NCI-H1436 treated with DMSO at 0.1 percent for 48 hours (cell line): ENCODE measurements at regions not wholly inside any gene's neighbourhood (a gene's known extent, or its start where the extent isn't known, plus 50 kb on each side); places are given as distances from the start of the nearest gene placed in this dataset.

ENCODE experiments used
- DNase-seq: peaks from one replicate; lab custom pipeline; 2025; lab: John Stamatoyannopoulos, UW

GRCh38 chr16:65543781-65544740 is 422.2 kb upstream of the CDH11 start:
- no peak for DNase-seq

- no peak for DNase-seq
These were observed 419.8 kb upstream of the CDH11 start for GRCh38 chr16:65541646-65542045.

- no peak for DNase-seq
These were observed 419.0 kb upstream of the CDH11 start for GRCh38 chr16:65540901-65541300.

- DNase-seq, result no peak
These were observed 417.1 kb upstream of the CDH11 start for GRCh38 chr16:65538976-65539375.

GRCh38 chr16:65537336-65537735 is 415.5 kb upstream of the CDH11 start:
- DNase-seq, result no peak

- no peak for DNase-seq
These were observed 412.3 kb upstream of the CDH11 start for GRCh38 chr16:65534121-65534528.

- DNase-seq, result no peak
These were observed 411.0 kb upstream of the CDH11 start for GRCh38 chr16:65532846-65533245.

GRCh38 chr16:65532258-65532657 is 410.4 kb upstream of the CDH11 start:
- no peak for DNase-seq

- no peak for DNase-seq
These were observed 409.6 kb upstream of the CDH11 start for GRCh38 chr16:65531475-65531874.

GRCh38 chr16:65525707-65526106 is 403.8 kb upstream of the CDH11 start:
- DNase-seq, result no peak

- DNase-seq, result no peak
These were observed 403.1 kb upstream of the CDH11 start for GRCh38 chr16:65524997-65525396.

GRCh38 chr16:65524231-65524630 is 402.4 kb upstream of the CDH11 start:
- no peak for DNase-seq

- no peak for DNase-seq
These were observed 401.6 kb upstream of the CDH11 start for GRCh38 chr16:65523283-65523944.

GRCh38 chr16:65522412-65522811 is 400.5 kb upstream of the CDH11 start:
- DNase-seq, result no peak

GRCh38 chr16:65521633-65522328 is 399.9 kb upstream of the CDH11 start:
- DNase-seq, result no peak

GRCh38 chr16:65519402-65519801 is 397.5 kb upstream of the CDH11 start:
- DNase-seq, result no peak

GRCh38 chr16:65515193-65515592 is 393.3 kb upstream of the CDH11 start:
- no peak for DNase-seq

- no peak for DNase-seq
These were observed 389.0 kb upstream of the CDH11 start for GRCh38 chr16:65510850-65511249.

GRCh38 chr16:65510241-65510640 is 388.4 kb upstream of the CDH11 start:
- DNase-seq, result no peak

GRCh38 chr16:65509172-65509571 is 387.3 kb upstream of the CDH11 start:
- DNase-seq, result no peak

GRCh38 chr16:65500919-65501318 is 379.1 kb upstream of the CDH11 start:
- DNase-seq, result no peak

GRCh38 chr16:65500007-65500406 is 378.1 kb upstream of the CDH11 start:
- no peak for DNase-seq

- DNase-seq, result no peak
These were observed 377.7 kb upstream of the CDH11 start for GRCh38 chr16:65499566-65499965.
